ENCODE measurements at regions not wholly inside any gene's neighbourhood (a gene's known extent, or its start where the extent isn't known, plus 50 kb on each side); places are given as distances from the start of the nearest gene placed in this dataset.

GRCh38 chr2:120523766-120524165 is 177.8 kb downstream of the INHBB start:
- TF ChIP-seq POLR2A (IDR thresholded peaks at IDR 0.05) (no peak), POLR2AphosphoS5 (IDR thresholded peaks at IDR 0.05) (no peak)
- TF ChIP-seq, protein P1, sequence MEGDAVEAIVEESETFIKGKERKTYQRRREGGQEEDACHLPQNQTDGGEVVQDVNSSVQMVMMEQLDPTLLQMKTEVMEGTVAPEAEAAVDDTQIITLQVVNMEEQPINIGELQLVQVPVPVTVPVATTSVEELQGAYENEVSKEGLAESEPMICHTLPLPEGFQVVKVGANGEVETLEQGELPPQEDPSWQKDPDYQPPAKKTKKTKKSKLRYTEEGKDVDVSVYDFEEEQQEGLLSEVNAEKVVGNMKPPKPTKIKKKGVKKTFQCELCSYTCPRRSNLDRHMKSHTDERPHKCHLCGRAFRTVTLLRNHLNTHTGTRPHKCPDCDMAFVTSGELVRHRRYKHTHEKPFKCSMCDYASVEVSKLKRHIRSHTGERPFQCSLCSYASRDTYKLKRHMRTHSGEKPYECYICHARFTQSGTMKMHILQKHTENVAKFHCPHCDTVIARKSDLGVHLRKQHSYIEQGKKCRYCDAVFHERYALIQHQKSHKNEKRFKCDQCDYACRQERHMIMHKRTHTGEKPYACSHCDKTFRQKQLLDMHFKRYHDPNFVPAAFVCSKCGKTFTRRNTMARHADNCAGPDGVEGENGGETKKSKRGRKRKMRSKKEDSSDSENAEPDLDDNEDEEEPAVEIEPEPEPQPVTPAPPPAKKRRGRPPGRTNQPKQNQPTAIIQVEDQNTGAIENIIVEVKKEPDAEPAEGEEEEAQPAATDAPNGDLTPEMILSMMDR (IDR thresholded peaks at IDR 0.05) = no peak
